WERI-Rb-1 (cell line): ENCODE measurements at regions not wholly inside any gene's neighbourhood (a gene's known extent, or its start where the extent isn't known, plus 50 kb on each side); places are given as distances from the start of the nearest gene placed in this dataset.

Experiments used
- DNase-seq: peaks from one replicate; pipeline ENCODE4 v3.0.0-alpha.2; 2020
- H3K27ac ChIP-seq: fragments of 250-450 bp; sonication (Bioruptor Pico); 2 replicates; pipeline ENCODE4 v1.5.1; 2020; ENCODE audit warnings: mild to moderate bottlenecking, moderate library complexity
- H3K27me3 ChIP-seq: fragments of 250-450 bp; sonication (Bioruptor Pico); 2 replicates; pipeline ENCODE4 v1.5.1; 2021; ENCODE audit warnings: mild to moderate bottlenecking, low read depth, moderate library complexity; ENCODE audit not compliant: insufficient read depth, severe bottlenecking
- H3K36me3 ChIP-seq: fragments of 250-450 bp; sonication (Bioruptor Pico); 2 replicates; pipeline ENCODE4 v1.5.1; 2020; ENCODE audit warnings: mild to moderate bottlenecking, moderate library complexity
- H3K4me3 ChIP-seq: 2 replicates; pipeline ENCODE4 v1.5.1; 2011; ENCODE audit warnings: low read depth, mild to moderate bottlenecking, control low read depth, low read length
- H3K9me3 ChIP-seq: fragments of 250-450 bp; sonication (Bioruptor Pico); 2 replicates; pipeline ENCODE4 v1.5.1; 2021; ENCODE audit warnings: mild to moderate bottlenecking, moderate library complexity; ENCODE audit not compliant: severe bottlenecking
- CTCF ChIP-seq: IDR thresholded peaks from 2 replicates; pipeline ENCODE4 v1.5.1; 2011; ENCODE audit warnings: low read depth, mild to moderate bottlenecking, control low read depth, inconsistent platforms, low read length

- no peak for DNase-seq
- Histone ChIP-seq H3K27me3 (peaks cover 7% of the 10 kb centered on the region), H3K27ac (no peak overlapping the region), H3K4me3 (no peak overlapping the region), H3K36me3 (no peaks in the 10 kb centered on the region), H3K9me3 (no peaks in the 10 kb centered on the region)
- TF ChIP-seq CTCF, result no peak
Observed at GRCh38 chrX:99522450-99522849, 887.6 kb downstream of the PCDH19 start.

- H3K36me3 ChIP-seq, result no peaks in the 10 kb centered on the region
- no peak for TF ChIP-seq CTCF
- H3K9me3 ChIP-seq, result no peaks in the 10 kb centered on the region
- H3K27ac ChIP-seq, result no peak overlapping the region
- no peak for DNase-seq
- no peaks in the 10 kb centered on the region for H3K27me3 ChIP-seq
- H3K4me3 ChIP-seq, result no peak overlapping the region
Observed at GRCh38 chrX:99507768-99508167, 902.3 kb downstream of the PCDH19 start.

GRCh38 chrX:99495453-99495852 is 914.6 kb downstream of the PCDH19 start:
- Histone ChIP-seq H3K36me3 (no peaks in the 10 kb centered on the region), H3K27me3 (peaks cover 15% of the 10 kb centered on the region), H3K4me3 (no peak overlapping the region), H3K27ac (no peak overlapping the region), H3K9me3 (no peaks in the 10 kb centered on the region)
- no peak for TF ChIP-seq CTCF
- DNase-seq, result no peak

GRCh38 chrX:99494668-99495067 is 915.4 kb downstream of the PCDH19 start:
- no peak for DNase-seq
- Histone ChIP-seq H3K27me3 (peaks cover 15% of the 10 kb centered on the region), H3K9me3 (no peaks in the 10 kb centered on the region), H3K36me3 (no peaks in the 10 kb centered on the region), H3K27ac (no peak overlapping the region), H3K4me3 (no peak overlapping the region)
- no peak for TF ChIP-seq CTCF

GRCh38 chrX:99480728-99481127 is 929.3 kb downstream of the PCDH19 start:
- Histone ChIP-seq H3K9me3 (no peaks in the 10 kb centered on the region), H3K36me3 (no peaks in the 10 kb centered on the region), H3K27ac (no peak overlapping the region), H3K27me3 (no peaks in the 10 kb centered on the region), H3K4me3 (no peak overlapping the region)
- TF ChIP-seq CTCF, result no peak
- DNase-seq, result no peak

GRCh38 chrX:99469439-99469838 is 940.6 kb downstream of the PCDH19 start:
- Histone ChIP-seq H3K27me3 (peaks cover 33% of the 10 kb centered on the region), H3K36me3 (no peaks in the 10 kb centered on the region), H3K27ac (no peak overlapping the region), H3K9me3 (no peaks in the 10 kb centered on the region), H3K4me3 (no peak overlapping the region)
- no peak for DNase-seq
- TF ChIP-seq CTCF, result no peak
